ENCODE measurements at regions not wholly inside any gene's neighbourhood (a gene's known extent, or its start where the extent isn't known, plus 50 kb on each side); places are given as distances from the start of the nearest gene placed in this dataset.

DNA sequence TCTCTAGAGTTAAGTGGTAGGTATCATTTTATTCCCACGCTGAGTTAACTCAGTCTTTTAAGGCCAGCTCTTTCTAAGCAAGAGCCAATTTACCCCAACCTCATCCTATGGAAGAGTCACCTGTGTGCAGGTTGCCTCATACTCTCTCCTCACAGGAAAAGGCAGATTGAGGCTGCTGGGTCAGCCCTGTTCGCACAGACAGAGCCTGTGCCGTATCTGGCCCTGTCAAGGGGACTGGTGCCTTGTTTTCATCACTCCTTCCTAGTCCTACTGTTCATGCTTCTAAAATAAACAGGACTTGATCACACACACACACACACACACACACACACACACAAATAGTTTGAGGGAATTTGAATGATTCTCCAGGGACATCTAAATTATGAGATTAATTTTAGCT lies 285.0 kb downstream of the SLC6A15 start:
- TF ChIP-seq CTCF (conservative IDR thresholded peaks at IDR 0.05): no peak
- no peak for TF ChIP-seq ZFX (IDR thresholded peaks at IDR 0.05)
